ENCODE measurements at regions not wholly inside any gene's neighbourhood (a gene's known extent, or its start where the extent isn't known, plus 50 kb on each side); places are given as distances from the start of the nearest gene placed in this dataset.

- Histone ChIP-seq H3K9me3 (ENCODE audit: control insufficient read depth, low read length) (peaks cover 15% of the 10 kb centered on the region), H3K27me3 (ENCODE audit: control insufficient read depth, insufficient read depth, low read length, poor library complexity, severe bottlenecking) (peaks cover 97% of the 10 kb centered on the region), H3K4me3 (ENCODE audit: low read length) (no peak overlapping the region), H3K27ac (ENCODE audit: low read depth, low read length) (no peak overlapping the region), H3K36me3 (ENCODE audit: control insufficient read depth, insufficient read depth, low read length) (no peaks in the 10 kb centered on the region), H3K9ac (ENCODE audit: extremely low read depth, low read length, poor library complexity, severe bottlenecking) (no peak overlapping the region), H3K4me1 (ENCODE audit: control insufficient read depth, insufficient read depth, low read length) (no peaks in the 10 kb centered on the region)
- WGBS, 2 experiments (ENCODE audit: insufficient coverage in 1 of 2, insufficient read length in 1 of 2): 87 to 100% methylated on average over 2 to 4 of the region's 4 CpGs
- Mint-ChIP-seq H3K27ac (no peak overlapping the region), H3K4me3 (no peak overlapping the region), H3K9me3 (peaks cover 18% of the 10 kb centered on the region), H3K27me3 (ENCODE audit: insufficient read depth) (peaks cover 98% of the 10 kb centered on the region), H3K36me3 (ENCODE audit: low read depth) (no peaks in the 10 kb centered on the region), H3K4me1 (no peaks in the 10 kb centered on the region)
- no peak for DNase-seq
- no peak for TF ChIP-seq CTCF (conservative IDR thresholded peaks at IDR 0.05)
Observed at GRCh38 chr2:121047383-121047782, 237.6 kb downstream of the TFCP2L1 start.

- 89 to 91% methylated on average over 2 of the region's 2 CpGs for WGBS, 2 experiments (ENCODE audit: insufficient coverage in 1 of 2, insufficient read length in 1 of 2)
- Histone ChIP-seq H3K36me3 (ENCODE audit: control insufficient read depth, insufficient read depth, low read length) (no peaks in the 10 kb centered on the region), H3K9me3 (ENCODE audit: control insufficient read depth, low read length) (peaks cover 14% of the 10 kb centered on the region), H3K4me1 (ENCODE audit: control insufficient read depth, insufficient read depth, low read length) (no peaks in the 10 kb centered on the region), H3K27ac (ENCODE audit: low read depth, low read length) (no peak overlapping the region), H3K4me3 (ENCODE audit: low read length) (no peak overlapping the region), H3K9ac (ENCODE audit: extremely low read depth, low read length, poor library complexity, severe bottlenecking) (no peak overlapping the region), H3K27me3 (ENCODE audit: control insufficient read depth, insufficient read depth, low read length, poor library complexity, severe bottlenecking) (peaks cover 80% of the 10 kb centered on the region)
- H3K9me3 Mint-ChIP-seq: peaks cover 12% of the 10 kb centered on the region
- H3K27me3 Mint-ChIP-seq (ENCODE audit: insufficient read depth): peaks cover 88% of the 10 kb centered on the region
- no peak overlapping the region for H3K27ac Mint-ChIP-seq
- no peaks in the 10 kb centered on the region for H3K36me3 Mint-ChIP-seq (ENCODE audit: low read depth)
- TF ChIP-seq CTCF (conservative IDR thresholded peaks at IDR 0.05): no peak
- no peaks in the 10 kb centered on the region for H3K4me1 Mint-ChIP-seq
- no peak for DNase-seq
- H3K4me3 Mint-ChIP-seq: no peak overlapping the region
Observed at GRCh38 chr2:121049131-121049530, 235.9 kb downstream of the TFCP2L1 start.

- Mint-ChIP-seq H3K27ac (no peak overlapping the region), H3K27me3 (ENCODE audit: insufficient read depth) (peaks cover 86% of the 10 kb centered on the region), H3K4me3 (no peak overlapping the region), H3K4me1 (no peaks in the 10 kb centered on the region), H3K9me3 (peaks cover 14% of the 10 kb centered on the region), H3K36me3 (ENCODE audit: low read depth) (no peaks in the 10 kb centered on the region)
- no peak for DNase-seq
- Histone ChIP-seq H3K27ac (ENCODE audit: low read depth, low read length) (no peak overlapping the region), H3K36me3 (ENCODE audit: control insufficient read depth, insufficient read depth, low read length) (no peaks in the 10 kb centered on the region), H3K9me3 (ENCODE audit: control insufficient read depth, low read length) (peaks cover 15% of the 10 kb centered on the region), H3K27me3 (ENCODE audit: control insufficient read depth, insufficient read depth, low read length, poor library complexity, severe bottlenecking) (peaks cover 71% of the 10 kb centered on the region), H3K9ac (ENCODE audit: extremely low read depth, low read length, poor library complexity, severe bottlenecking) (no peak overlapping the region), H3K4me3 (ENCODE audit: low read length) (no peak overlapping the region), H3K4me1 (ENCODE audit: control insufficient read depth, insufficient read depth, low read length) (no peaks in the 10 kb centered on the region)
- no peak for TF ChIP-seq CTCF (conservative IDR thresholded peaks at IDR 0.05)
- 70 to 72% methylated on average over 11 of the region's 11 CpGs for WGBS, 2 experiments (ENCODE audit: insufficient coverage in 1 of 2, insufficient read length in 1 of 2)
Observed at GRCh38 chr2:121049950-121050585, 234.9 kb downstream of the TFCP2L1 start.
